ENCODE measurements at regions not wholly inside any gene's neighbourhood (a gene's known extent, or its start where the extent isn't known, plus 50 kb on each side); places are given as distances from the start of the nearest gene placed in this dataset.

- no peak for TF ChIP-seq CTCF (IDR thresholded peaks at IDR 0.05)
- no peak for TF ChIP-seq POLR2A (IDR thresholded peaks at IDR 0.05)
These were observed 136.5 kb upstream of the TBL1XR1 start for GRCh38 chr3:177333533-177334520.

Data from breast epithelium (tissue), 3 donors.